HCT116 (cell line): ENCODE measurements at regions not wholly inside any gene's neighbourhood (a gene's known extent, or its start where the extent isn't known, plus 50 kb on each side); places are given as distances from the start of the nearest gene placed in this dataset.

Experiments
- FOSL1 ChIP-seq: IDR thresholded peaks from 2 replicates; pipeline ENCODE4 v1.6.1; 2012; ENCODE audit warnings: low read depth
- TF ChIP-seq, protein P1 (sequence below), 3 experiments: fragments of 200-600 bp in 1 of 3; sonication (generic) in 1 of 3; IDR thresholded peaks in 2 of 3; conservative IDR thresholded peaks in 1 of 3; 2 replicates each; pipeline ENCODE4 v1.5.1; 2012 to 2017; ENCODE audit warnings: low read depth in 2 of 3, low read length in 2 of 3, antibody characterized with exemption in 1 of 3, borderline replicate concordance in 1 of 3, control low read depth in 1 of 3, mild to moderate bottlenecking in 1 of 3, mixed read lengths in 1 of 3, mixed run types in 1 of 3, moderate library complexity in 1 of 3; ENCODE audit not compliant: insufficient read depth in 1 of 3
- TF ChIP-seq, protein P2 (sequence below): IDR thresholded peaks from 2 replicates; pipeline ENCODE4 v1.6.1; 2011; ENCODE audit warnings: mild to moderate bottlenecking, low read length, moderate library complexity; ENCODE audit not compliant: insufficient replicate concordance; ENCODE audit errors: extremely low read depth

DNA sequence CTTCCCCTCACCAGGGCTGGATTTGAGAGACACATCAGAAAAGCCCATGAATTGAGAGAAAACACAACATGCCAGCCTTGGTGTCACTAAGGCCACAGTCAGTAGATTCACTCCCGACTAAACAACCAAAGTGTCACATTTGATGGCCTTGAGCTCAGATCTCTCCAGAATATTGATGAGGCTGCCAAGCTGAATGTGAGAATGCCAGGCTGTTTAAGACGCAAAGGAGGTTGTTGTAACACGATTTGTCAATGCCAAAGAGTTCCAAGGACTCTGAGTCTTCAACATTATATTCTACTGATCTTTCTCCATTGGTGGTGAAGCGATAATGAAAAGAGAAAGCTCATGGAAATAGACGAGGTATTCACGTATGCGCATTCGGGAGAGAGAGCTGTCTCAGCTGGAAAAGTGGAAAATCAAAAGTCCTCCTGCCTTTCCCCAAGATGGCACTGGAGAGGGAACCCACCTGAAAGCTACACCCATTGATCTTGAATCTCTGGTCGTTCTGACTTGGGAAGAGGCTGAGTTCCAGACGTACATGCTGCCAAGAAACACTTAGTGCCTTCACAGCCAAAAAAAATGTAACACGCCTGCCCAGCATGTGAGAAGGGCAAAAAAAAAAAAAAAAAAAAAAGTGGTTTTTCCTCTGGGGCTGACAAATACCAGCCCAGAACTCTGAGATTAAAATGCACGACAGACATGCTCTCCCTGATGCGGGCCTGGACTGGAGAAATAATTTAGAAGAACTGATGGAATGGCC is 1159.6 kb downstream of the VRK1 start:
- TF ChIP-seq, protein P1, sequence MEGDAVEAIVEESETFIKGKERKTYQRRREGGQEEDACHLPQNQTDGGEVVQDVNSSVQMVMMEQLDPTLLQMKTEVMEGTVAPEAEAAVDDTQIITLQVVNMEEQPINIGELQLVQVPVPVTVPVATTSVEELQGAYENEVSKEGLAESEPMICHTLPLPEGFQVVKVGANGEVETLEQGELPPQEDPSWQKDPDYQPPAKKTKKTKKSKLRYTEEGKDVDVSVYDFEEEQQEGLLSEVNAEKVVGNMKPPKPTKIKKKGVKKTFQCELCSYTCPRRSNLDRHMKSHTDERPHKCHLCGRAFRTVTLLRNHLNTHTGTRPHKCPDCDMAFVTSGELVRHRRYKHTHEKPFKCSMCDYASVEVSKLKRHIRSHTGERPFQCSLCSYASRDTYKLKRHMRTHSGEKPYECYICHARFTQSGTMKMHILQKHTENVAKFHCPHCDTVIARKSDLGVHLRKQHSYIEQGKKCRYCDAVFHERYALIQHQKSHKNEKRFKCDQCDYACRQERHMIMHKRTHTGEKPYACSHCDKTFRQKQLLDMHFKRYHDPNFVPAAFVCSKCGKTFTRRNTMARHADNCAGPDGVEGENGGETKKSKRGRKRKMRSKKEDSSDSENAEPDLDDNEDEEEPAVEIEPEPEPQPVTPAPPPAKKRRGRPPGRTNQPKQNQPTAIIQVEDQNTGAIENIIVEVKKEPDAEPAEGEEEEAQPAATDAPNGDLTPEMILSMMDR (IDR thresholded peaks at IDR 0.05 in 2 of 3, conservative IDR thresholded peaks at IDR 0.05 in 1 of 3; ENCODE audit: borderline replicate concordance in 1 of 3, insufficient read depth in 1 of 3, low read depth in 2 of 3, low read length in 2 of 3): no peak
- no peak for TF ChIP-seq FOSL1
- TF ChIP-seq, protein P2, sequence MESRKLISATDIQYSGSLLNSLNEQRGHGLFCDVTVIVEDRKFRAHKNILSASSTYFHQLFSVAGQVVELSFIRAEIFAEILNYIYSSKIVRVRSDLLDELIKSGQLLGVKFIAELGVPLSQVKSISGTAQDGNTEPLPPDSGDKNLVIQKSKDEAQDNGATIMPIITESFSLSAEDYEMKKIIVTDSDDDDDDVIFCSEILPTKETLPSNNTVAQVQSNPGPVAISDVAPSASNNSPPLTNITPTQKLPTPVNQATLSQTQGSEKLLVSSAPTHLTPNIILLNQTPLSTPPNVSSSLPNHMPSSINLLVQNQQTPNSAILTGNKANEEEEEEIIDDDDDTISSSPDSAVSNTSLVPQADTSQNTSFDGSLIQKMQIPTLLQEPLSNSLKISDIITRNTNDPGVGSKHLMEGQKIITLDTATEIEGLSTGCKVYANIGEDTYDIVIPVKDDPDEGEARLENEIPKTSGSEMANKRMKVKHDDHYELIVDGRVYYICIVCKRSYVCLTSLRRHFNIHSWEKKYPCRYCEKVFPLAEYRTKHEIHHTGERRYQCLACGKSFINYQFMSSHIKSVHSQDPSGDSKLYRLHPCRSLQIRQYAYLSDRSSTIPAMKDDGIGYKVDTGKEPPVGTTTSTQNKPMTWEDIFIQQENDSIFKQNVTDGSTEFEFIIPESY: no peak
